SK-N-SH (cell line): ENCODE measurements at regions not wholly inside any gene's neighbourhood (a gene's known extent, or its start where the extent isn't known, plus 50 kb on each side); places are given as distances from the start of the nearest gene placed in this dataset.

ENCODE experiments used
- CTCF ChIA-PET: fragments of 300-600, 350-600 bp; formaldehyde crosslinking; extraction: SDS; loops from one replicate; lab custom pipeline; 2021; lab: Yijun Ruan, JAX
- POLR2A ChIA-PET: fragments of 350-600 bp; sonication (Branson Sonifier 250); formaldehyde crosslinking; extraction: SDS; loops from one replicate; lab custom pipeline; 2020; ENCODE audit warnings: antibody characterized with exemption, inconsistent platforms; lab: Yijun Ruan, JAX
- DNase-seq: peaks from one replicate; pipeline ENCODE4 v3.0.0; 2012
- H2AFZ ChIP-seq: fragments of 200-600 bp; sonication (generic); 2 replicates; pipeline ENCODE4 v1.8.1; 2016; ENCODE audit warnings: antibody characterized with exemption, mild to moderate bottlenecking, low read depth
- H3F3A ChIP-seq: fragments of 200-600 bp; sonication (generic); replicated peaks from 2 replicates; pipeline ENCODE3; 2016; ENCODE audit warnings: antibody characterized with exemption, mild to moderate bottlenecking; ENCODE audit not compliant: insufficient read depth
- H3K27ac ChIP-seq, 2 experiments: fragments of 200-500 bp in 1 of 2; fragments of 200-600 bp in 1 of 2; sonication (Bioruptor generic) in 1 of 2; sonication (generic), shearing (Covaris generic) in 1 of 2; 2 replicates each; pipeline versions ENCODE4 v1.5.1 to v1.6.1; 2014 to 2016; ENCODE audit warnings: low read depth in 2 of 2, inconsistent platforms in 1 of 2, low read length in 1 of 2, mild to moderate bottlenecking in 1 of 2, mixed read lengths in 1 of 2
- H3K27me3 ChIP-seq: fragments of 200-600 bp; sonication (generic), shearing (Covaris generic); 2 replicates; pipeline ENCODE4 v1.6.1; 2016; ENCODE audit warnings: mixed run types; ENCODE audit not compliant: insufficient read depth
- H3K36me3 ChIP-seq, 2 experiments: fragments of 200-500 bp in 1 of 2; fragments of 200-600 bp in 1 of 2; sonication (Bioruptor generic) in 1 of 2; sonication (generic) in 1 of 2; replicated peaks in 1 of 2; 2 replicates each; pipeline versions ENCODE3 to v1.5.1; 2014 to 2016; ENCODE audit warnings: low read length in 1 of 2, mild to moderate bottlenecking in 1 of 2; ENCODE audit not compliant: insufficient read depth in 2 of 2, control insufficient read depth in 1 of 2
- H3K4me1 ChIP-seq, 2 experiments: fragments of 200-500 bp in 1 of 2; fragments of 200-600 bp in 1 of 2; sonication (Bioruptor generic) in 1 of 2; sonication (generic), shearing (Covaris generic) in 1 of 2; 2 replicates each; pipeline versions ENCODE4 v1.5.1 to v1.6.1; 2014 to 2016; ENCODE audit warnings: low read depth in 1 of 2, low read length in 1 of 2, mixed run types in 1 of 2; ENCODE audit not compliant: insufficient read depth in 2 of 2, control insufficient read depth in 1 of 2
- H3K4me2 ChIP-seq: fragments of 200-600 bp; sonication (generic), shearing (Covaris generic); 2 replicates; pipeline ENCODE4 v1.6.1; 2017; ENCODE audit warnings: mixed run types
- H3K4me3 ChIP-seq, 2 experiments: fragments of 200-500 bp in 1 of 2; fragments of 200-600 bp in 1 of 2; sonication (Bioruptor generic) in 1 of 2; sonication (generic), shearing (Covaris generic) in 1 of 2; 2 replicates each; pipeline versions ENCODE4 v1.5.1 to v1.8.1; 2014 to 2016; ENCODE audit warnings: low read depth in 2 of 2, inconsistent platforms in 1 of 2, low read length in 1 of 2, mild to moderate bottlenecking in 1 of 2, mixed read lengths in 1 of 2, moderate library complexity in 1 of 2
- H3K79me2 ChIP-seq: fragments of 200-600 bp; sonication (generic); 2 replicates; pipeline ENCODE4 v1.8.1; 2017; ENCODE audit warnings: mild to moderate bottlenecking; ENCODE audit not compliant: insufficient read depth
- H3K9ac ChIP-seq: fragments of 200-600 bp; sonication (generic); 2 replicates; pipeline ENCODE4 v1.6.1; 2017; ENCODE audit warnings: mixed run types
- H3K9me2 ChIP-seq: fragments of 200-600 bp; sonication (generic); 2 replicates; pipeline ENCODE4 v1.6.1; 2017; ENCODE audit warnings: mixed run types
- H3K9me3 ChIP-seq: fragments of 200-600 bp; sonication (generic); 2 replicates; pipeline ENCODE4 v1.6.1; 2017; ENCODE audit warnings: mixed run types, mild to moderate bottlenecking, moderate library complexity
- H4K20me1 ChIP-seq: fragments of 200-600 bp; sonication (generic); 2 replicates; pipeline ENCODE4 v1.6.1; 2017; ENCODE audit warnings: mild to moderate bottlenecking, mixed run types; ENCODE audit not compliant: insufficient read depth
- ELF1 ChIP-seq: IDR thresholded peaks from 2 replicates; pipeline ENCODE4 v1.4.0; 2012
- EP300 ChIP-seq, 2 experiments: IDR thresholded peaks; 2 replicates each; pipeline versions ENCODE4 v1.4.0 to v1.6.1; 2012; ENCODE audit warnings: borderline replicate concordance in 1 of 2, low read depth in 1 of 2, low read length in 1 of 2
- EZH2phosphoT487 ChIP-seq: fragments of 200-600 bp; sonication (generic); IDR thresholded peaks from 2 replicates; pipeline ENCODE4 v1.6.1; 2017; ENCODE audit warnings: low read depth, mixed run types, mild to moderate bottlenecking, antibody characterized with exemption, moderate library complexity, borderline replicate concordance
- FOSL2 ChIP-seq: IDR thresholded peaks from 2 replicates; pipeline ENCODE4 v1.4.0; 2012; ENCODE audit warnings: low read depth, mild to moderate bottlenecking, moderate library complexity, borderline replicate concordance
- FOXJ3 ChIP-seq: sonication (generic); formaldehyde crosslinking; IDR thresholded peaks from 2 replicates; pipeline ENCODE4 v1.5.1; 2020; ENCODE audit warnings: mild to moderate bottlenecking, missing genetic modification reagents
- GATA2 ChIP-seq: sonication (generic); formaldehyde crosslinking; IDR thresholded peaks from 2 replicates; pipeline ENCODE4 v1.5.0; 2020; ENCODE audit warnings: mild to moderate bottlenecking, missing genetic modification reagents
- JUND ChIP-seq: IDR thresholded peaks from 2 replicates; pipeline ENCODE4 v1.4.0; 2012
- MAX ChIP-seq: IDR thresholded peaks from 2 replicates; pipeline ENCODE4 v1.4.0; 2012; ENCODE audit warnings: low read depth
- MEF2A ChIP-seq: IDR thresholded peaks from 2 replicates; pipeline ENCODE4 v1.4.0; 2012; ENCODE audit warnings: low read depth, borderline replicate concordance
- MXI1 ChIP-seq: IDR thresholded peaks from 2 replicates; pipeline ENCODE4 v1.6.1; 2012; ENCODE audit warnings: mild to moderate bottlenecking, low read depth, low read length, improper control_type of control experiment
- NFIC ChIP-seq: IDR thresholded peaks from 2 replicates; pipeline ENCODE4 v1.4.0; 2012; ENCODE audit warnings: borderline replicate concordance
- NRF1 ChIP-seq: IDR thresholded peaks from 2 replicates; pipeline ENCODE4 v1.6.1; 2012; ENCODE audit warnings: low read depth, mild to moderate bottlenecking, low read length
- RAD21 ChIP-seq: IDR thresholded peaks from 2 replicates; pipeline ENCODE4 v1.6.1; 2012; ENCODE audit warnings: mild to moderate bottlenecking, low read length
- REST ChIP-seq: IDR thresholded peaks from 2 replicates; pipeline ENCODE4 v1.6.1; 2012; ENCODE audit warnings: mild to moderate bottlenecking, low read depth, low read length, moderate library complexity
- RFX5 ChIP-seq: IDR thresholded peaks from 2 replicates; pipeline ENCODE4 v1.6.1; 2012; ENCODE audit warnings: mild to moderate bottlenecking, improper control_type of control experiment, low read length
- TCF12 ChIP-seq: IDR thresholded peaks from 2 replicates; pipeline ENCODE4 v1.4.0; 2012
- TEAD4 ChIP-seq: IDR thresholded peaks from 2 replicates; pipeline ENCODE4 v1.4.0; 2012; ENCODE audit warnings: mild to moderate bottlenecking, borderline replicate concordance; ENCODE audit not compliant: insufficient read depth
- USF1 ChIP-seq: IDR thresholded peaks from 2 replicates; pipeline ENCODE4 v1.4.0; 2012; ENCODE audit warnings: low read depth, borderline replicate concordance
- USF2 ChIP-seq: fragments of 150-350 bp; IDR thresholded peaks from 2 replicates; pipeline ENCODE4 v1.6.1; 2017; ENCODE audit warnings: antibody characterized with exemption, low read length, low read depth, borderline replicate concordance
- YY1 ChIP-seq: IDR thresholded peaks from 2 replicates; pipeline ENCODE4 v1.4.0; 2012; ENCODE audit warnings: low read depth, mild to moderate bottlenecking
- ZBTB33 ChIP-seq: IDR thresholded peaks from 2 replicates; pipeline ENCODE4 v1.4.0; 2012; ENCODE audit warnings: low read depth, borderline replicate concordance
- WGBS: methylation state at CpG from one replicate; pipeline ENCODE4 v1.1.6; 2017; ENCODE audit warnings: low lambda C conversion rate; 5-methylcytosine and 5-hydroxymethylcytosine counted together

GRCh38 chr3:152626226-152626625 lies 208.7 kb upstream of the P2RY1 start:
- no peak for DNase-seq
- Histone ChIP-seq H3F3A (no peaks in the 10 kb centered on the region), H3K79me2 (no peaks in the 10 kb centered on the region), H3K4me2 (no peak overlapping the region), H4K20me1 (no peaks in the 10 kb centered on the region), H3K9me2 (no peaks in the 10 kb centered on the region), H2AFZ (no peak overlapping the region), H3K4me1 (no peaks in the 10 kb centered on the region; a peak in 1 of 4 replicates), H3K27ac (no peak overlapping the region), H3K9ac (no peak overlapping the region), H3K4me3 (no peak overlapping the region), H3K9me3 (no peaks in the 10 kb centered on the region), H3K27me3 (no peaks in the 10 kb centered on the region), H3K36me3 (no peaks in the 10 kb centered on the region)
- ChIA-PET CTCF (interaction anchor here (1.3 kb wide), 1 partner anchor 16 kb away, joined by 3 read pairs; no protein-coding TSS in a partner anchor), POLR2A (no interaction called here)
- WGBS: 65% methylated on average over 4 of the region's 4 CpGs
- TF ChIP-seq JUND (no peak), YY1 (no peak), FOSL2 (no peak), TEAD4 (no peak), RAD21 (no peak), MAX (no peak), NRF1 (no peak), USF2 (no peak), USF1 (no peak), REST (no peak)

GRCh38 chr3:152628496-152628895 lies 206.4 kb upstream of the P2RY1 start:
- Histone ChIP-seq H3K79me2 (no peaks in the 10 kb centered on the region), H3K27me3 (no peaks in the 10 kb centered on the region), H2AFZ (no peak overlapping the region), H3K9me2 (no peaks in the 10 kb centered on the region), H3K4me1 (no peaks in the 10 kb centered on the region), H3K9ac (no peak overlapping the region), H3F3A (no peaks in the 10 kb centered on the region), H3K4me3 (no peak overlapping the region), H3K4me2 (no peak overlapping the region), H4K20me1 (no peaks in the 10 kb centered on the region), H3K9me3 (no peaks in the 10 kb centered on the region), H3K27ac (no peak overlapping the region), H3K36me3 (no peaks in the 10 kb centered on the region)
- TF ChIP-seq FOXJ3 (CRISPR knock-in tag) (no peak), EP300 (IDR thresholded peaks at IDR 0.05; ENCODE audit: borderline replicate concordance in 1 of 2, low read depth in 1 of 2, low read length in 1 of 2) (no peak), YY1 (no peak), NFIC (no peak), ZBTB33 (no peak), ELF1 (no peak), GATA2 (CRISPR knock-in tag) (no peak), RAD21 (no peak), MXI1 (no peak), MEF2A (no peak), TCF12 (no peak), RFX5 (no peak), EZH2phosphoT487 (no peak)
- DNase-seq: no peak
- ChIA-PET CTCF (no interaction called here), POLR2A (no interaction called here)
- WGBS: 7% methylated on average over 3 of the region's 3 CpGs
